ENCODE measurements at regions not wholly inside any gene's neighbourhood (a gene's known extent, or its start where the extent isn't known, plus 50 kb on each side); places are given as distances from the start of the nearest gene placed in this dataset.

GRCh38 chr3:99248130-99248529, 346.6 kb upstream of the DCBLD2 start:
- TF ChIP-seq EZH2phosphoT487 (IDR thresholded peaks at IDR 0.05; ENCODE audit: borderline replicate concordance), result no peak
- TF ChIP-seq CTCF (conservative IDR thresholded peaks at IDR 0.05; ENCODE audit: low read length), result no peak
- Histone ChIP-seq H2AFZ (ENCODE audit: low read length) (no peak overlapping the region), H3K36me3 (ENCODE audit: insufficient read depth, low read length) (no peaks in the 10 kb centered on the region)

GRCh38 chr3:99246010-99246654, 344.6 kb upstream of the DCBLD2 start:
- no peak overlapping the region for H2AFZ ChIP-seq (ENCODE audit: low read length)

More at GRCh38 chr3:99248130-99248529, 346.6 kb upstream of the DCBLD2 start:
- Histone ChIP-seq H3K27me3 (ENCODE audit: insufficient read depth, low read length, poor library complexity, severe bottlenecking) (no peaks in the 10 kb centered on the region), H3K4me3 (ENCODE audit: low read length, poor library complexity, severe bottlenecking) (no peak overlapping the region), H3K4me2 (ENCODE audit: low read depth, low read length, poor library complexity, severe bottlenecking) (no peak overlapping the region), H3K9me3 (ENCODE audit: insufficient read depth, low read depth, low read length) (no peaks in the 10 kb centered on the region), H3K9me2 (replicated peaks; ENCODE audit: low read depth, low read length) (no peaks in the 10 kb centered on the region), H3K4me1 (ENCODE audit: insufficient read depth, low read length, poor library complexity, severe bottlenecking) (no peaks in the 10 kb centered on the region), H4K20me1 (ENCODE audit: insufficient read depth, low read length, poor library complexity, severe bottlenecking) (no peaks in the 10 kb centered on the region), H3K79me2 (ENCODE audit: insufficient read depth, low read length) (no peaks in the 10 kb centered on the region), H3F3A (ENCODE audit: low read depth) (no peaks in the 10 kb centered on the region), H3K9ac (ENCODE audit: low read depth, low read length, poor library complexity, severe bottlenecking) (no peak overlapping the region)

GRCh38 chr3:99242271-99242670, 340.8 kb upstream of the DCBLD2 start:
- no peak overlapping the region for H3K4me3 ChIP-seq (ENCODE audit: low read length, poor library complexity, severe bottlenecking)
- TF ChIP-seq CTCF (conservative IDR thresholded peaks at IDR 0.05; ENCODE audit: low read length) (no peak), EZH2phosphoT487 (IDR thresholded peaks at IDR 0.05; ENCODE audit: borderline replicate concordance) (no peak)
- H3K36me3 ChIP-seq (ENCODE audit: insufficient read depth, low read length), result no peaks in the 10 kb centered on the region
- no peaks in the 10 kb centered on the region for H3K4me1 ChIP-seq (ENCODE audit: insufficient read depth, low read length, poor library complexity, severe bottlenecking)
- H3F3A ChIP-seq (ENCODE audit: low read depth), result no peaks in the 10 kb centered on the region
- no peaks in the 10 kb centered on the region for H3K79me2 ChIP-seq (ENCODE audit: insufficient read depth, low read length)
- no peak overlapping the region for H3K9ac ChIP-seq (ENCODE audit: low read depth, low read length, poor library complexity, severe bottlenecking)
- H3K9me3 ChIP-seq (ENCODE audit: insufficient read depth, low read depth, low read length), result no peaks in the 10 kb centered on the region
- no peaks in the 10 kb centered on the region for H4K20me1 ChIP-seq (ENCODE audit: insufficient read depth, low read length, poor library complexity, severe bottlenecking)
- H3K27me3 ChIP-seq (ENCODE audit: insufficient read depth, low read length, poor library complexity, severe bottlenecking), result no peaks in the 10 kb centered on the region
- H2AFZ ChIP-seq (ENCODE audit: low read length), result no peak overlapping the region
- no peaks in the 10 kb centered on the region for H3K9me2 ChIP-seq (replicated peaks; ENCODE audit: low read depth, low read length)
- no peak overlapping the region for H3K4me2 ChIP-seq (ENCODE audit: low read depth, low read length, poor library complexity, severe bottlenecking)

More at GRCh38 chr3:99246010-99246654, 344.6 kb upstream of the DCBLD2 start:
- H3K27me3 ChIP-seq (ENCODE audit: insufficient read depth, low read length, poor library complexity, severe bottlenecking), result no peaks in the 10 kb centered on the region
- H3K79me2 ChIP-seq (ENCODE audit: insufficient read depth, low read length), result no peaks in the 10 kb centered on the region
- H3K36me3 ChIP-seq (ENCODE audit: insufficient read depth, low read length), result no peaks in the 10 kb centered on the region
- no peaks in the 10 kb centered on the region for H3F3A ChIP-seq (ENCODE audit: low read depth)
- H3K4me2 ChIP-seq (ENCODE audit: low read depth, low read length, poor library complexity, severe bottlenecking), result no peak overlapping the region
- TF ChIP-seq EZH2phosphoT487 (IDR thresholded peaks at IDR 0.05; ENCODE audit: borderline replicate concordance), result no peak
- H4K20me1 ChIP-seq (ENCODE audit: insufficient read depth, low read length, poor library complexity, severe bottlenecking), result no peaks in the 10 kb centered on the region
- no peaks in the 10 kb centered on the region for H3K9me2 ChIP-seq (replicated peaks; ENCODE audit: low read depth, low read length)
- H3K9ac ChIP-seq (ENCODE audit: low read depth, low read length, poor library complexity, severe bottlenecking), result no peak overlapping the region
- H3K4me3 ChIP-seq (ENCODE audit: low read length, poor library complexity, severe bottlenecking), result no peak overlapping the region
- no peaks in the 10 kb centered on the region for H3K9me3 ChIP-seq (ENCODE audit: insufficient read depth, low read depth, low read length)
- no peaks in the 10 kb centered on the region for H3K4me1 ChIP-seq (ENCODE audit: insufficient read depth, low read length, poor library complexity, severe bottlenecking)

- H3K79me2 ChIP-seq (ENCODE audit: insufficient read depth, low read length), result no peaks in the 10 kb centered on the region
- H3K4me1 ChIP-seq (ENCODE audit: insufficient read depth, low read length, poor library complexity, severe bottlenecking), result no peaks in the 10 kb centered on the region
- H3K4me2 ChIP-seq (ENCODE audit: low read depth, low read length, poor library complexity, severe bottlenecking), result no peak overlapping the region
- no peaks in the 10 kb centered on the region for H3K9me2 ChIP-seq (replicated peaks; ENCODE audit: low read depth, low read length)
- no peaks in the 10 kb centered on the region for H3F3A ChIP-seq (ENCODE audit: low read depth)
- H3K36me3 ChIP-seq (ENCODE audit: insufficient read depth, low read length), result no peaks in the 10 kb centered on the region
- TF ChIP-seq EZH2phosphoT487 (IDR thresholded peaks at IDR 0.05; ENCODE audit: borderline replicate concordance), result no peak
- TF ChIP-seq CTCF (conservative IDR thresholded peaks at IDR 0.05; ENCODE audit: low read length), result no peak
- H4K20me1 ChIP-seq (ENCODE audit: insufficient read depth, low read length, poor library complexity, severe bottlenecking), result no peaks in the 10 kb centered on the region
- no peaks in the 10 kb centered on the region for H3K9me3 ChIP-seq (ENCODE audit: insufficient read depth, low read depth, low read length)
- no peak overlapping the region for H2AFZ ChIP-seq (ENCODE audit: low read length)
- H3K4me3 ChIP-seq (ENCODE audit: low read length, poor library complexity, severe bottlenecking), result no peak overlapping the region
- H3K9ac ChIP-seq (ENCODE audit: low read depth, low read length, poor library complexity, severe bottlenecking), result no peak overlapping the region
- H3K27me3 ChIP-seq (ENCODE audit: insufficient read depth, low read length, poor library complexity, severe bottlenecking), result no peaks in the 10 kb centered on the region
Observed at GRCh38 chr3:99240700-99241099, 339.2 kb upstream of the DCBLD2 start.
